ENCODE measurements at regions not wholly inside any gene's neighbourhood (a gene's known extent, or its start where the extent isn't known, plus 50 kb on each side); places are given as distances from the start of the nearest gene placed in this dataset.

GRCh38 chr20:60453388-60454246, 495.4 kb downstream of the CDH26 start:
- peak in 1 of 10 donors; percentile 75 for DNase-seq
- intact Hi-C loops (cut with DNase I), result no loop called here

DNA sequence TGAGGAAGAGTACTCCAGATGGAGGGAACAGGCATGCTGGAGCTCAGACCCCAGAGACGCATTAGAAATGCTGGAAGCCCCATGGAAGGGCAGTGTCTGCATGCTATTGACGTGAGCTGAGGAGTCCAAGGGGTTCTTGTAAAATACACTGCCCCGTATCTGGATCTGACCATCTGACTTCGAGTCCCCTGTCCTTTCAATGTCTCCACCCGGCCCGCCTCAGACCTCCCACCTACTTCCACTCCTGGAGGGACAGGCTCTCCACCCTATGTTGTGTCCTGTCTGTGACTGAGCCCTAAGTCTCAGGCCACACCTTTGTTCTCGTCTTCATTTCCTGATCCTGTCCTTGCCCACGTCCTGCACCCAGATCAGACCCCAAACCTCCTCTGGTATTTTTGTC, 496.3 kb downstream of the CDH26 start:
- intact Hi-C loops (cut with DNase I), result no loop called here
- no peak for DNase-seq

DNA sequence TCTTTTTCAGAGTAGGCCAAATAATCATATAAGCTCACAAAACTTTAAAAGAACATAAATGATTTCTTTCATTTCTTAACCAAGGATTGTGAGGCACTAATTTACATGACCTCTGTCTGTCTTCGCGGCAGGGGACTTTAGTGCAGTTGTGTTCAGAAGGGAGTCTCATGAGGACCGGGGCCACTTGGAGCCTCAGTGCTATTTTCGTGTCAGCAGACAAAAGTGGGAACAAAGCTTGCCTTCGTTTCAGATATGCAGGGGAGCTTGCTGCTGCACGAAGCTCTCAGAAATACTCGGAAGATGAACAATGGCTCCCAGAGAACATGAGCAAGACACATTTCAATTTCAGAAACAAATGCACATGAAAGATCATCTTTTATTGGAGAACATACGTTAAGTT, 497.0 kb downstream of the CDH26 start:
- intact Hi-C loops (cut with DNase I), result no loop called here

GRCh38 chr20:60459212-60459611, 501.0 kb downstream of the CDH26 start:
- intact Hi-C loops (cut with DNase I), result no loop called here
- no peak for DNase-seq

More for the DNA sequence above, 497.0 kb downstream of the CDH26 start:
- DNase-seq, result no peak

DNA sequence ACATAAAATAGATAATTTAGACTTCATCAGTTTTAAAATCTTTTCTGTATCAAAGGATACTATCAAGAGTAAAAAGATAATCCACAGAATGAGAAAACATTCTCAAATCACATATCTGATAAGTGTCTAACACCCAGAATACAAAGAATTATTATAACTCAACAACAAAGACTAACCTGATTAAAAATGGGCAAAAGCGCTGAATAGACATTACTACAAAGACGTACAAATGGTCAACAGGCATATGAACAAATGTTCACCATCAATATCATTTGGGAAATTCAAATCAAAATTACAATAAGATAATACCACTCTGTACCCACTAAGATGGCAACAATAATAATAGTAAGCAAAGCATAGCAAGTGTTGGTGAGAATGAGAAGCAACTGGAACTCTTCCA, 503.8 kb downstream of the CDH26 start:
- intact Hi-C loops (cut with DNase I), result no loop called here
- DNase-seq, result no peak

- intact Hi-C loops (cut with DNase I), result no loop called here
- DNase-seq, result no peak
Observed at GRCh38 chr20:60463798-60464197, 505.6 kb downstream of the CDH26 start.

DNA sequence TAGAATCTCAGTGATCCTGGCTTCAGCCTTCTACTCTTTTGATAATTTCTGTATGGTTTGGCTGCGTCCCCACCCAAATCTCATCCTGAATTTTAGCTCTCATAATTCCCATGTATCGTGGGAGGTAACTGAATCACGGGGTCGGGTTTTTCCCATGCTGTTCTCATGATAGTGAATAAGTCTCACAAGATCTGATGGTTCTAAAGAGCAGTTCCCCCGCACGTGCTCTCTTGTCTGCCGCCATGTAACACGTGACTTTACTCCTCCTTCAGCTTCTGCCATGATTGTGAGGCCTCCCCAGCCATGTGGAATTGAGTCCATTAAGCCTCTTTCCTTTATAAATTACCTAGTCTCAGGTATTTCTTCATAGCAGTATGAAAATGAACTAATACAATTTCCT, 507.2 kb downstream of the CDH26 start:
- intact Hi-C loops (cut with DNase I), result no loop called here
- no peak for DNase-seq

GRCh38 chr20:60465993-60466686, 507.9 kb downstream of the CDH26 start:
- intact Hi-C loops (cut with DNase I), result no loop called here
- no peak for DNase-seq

GRCh38 chr20:60466687-60467022, 508.4 kb downstream of the CDH26 start:
- intact Hi-C loops (cut with DNase I), result no loop called here
- no peak for DNase-seq

DNA sequence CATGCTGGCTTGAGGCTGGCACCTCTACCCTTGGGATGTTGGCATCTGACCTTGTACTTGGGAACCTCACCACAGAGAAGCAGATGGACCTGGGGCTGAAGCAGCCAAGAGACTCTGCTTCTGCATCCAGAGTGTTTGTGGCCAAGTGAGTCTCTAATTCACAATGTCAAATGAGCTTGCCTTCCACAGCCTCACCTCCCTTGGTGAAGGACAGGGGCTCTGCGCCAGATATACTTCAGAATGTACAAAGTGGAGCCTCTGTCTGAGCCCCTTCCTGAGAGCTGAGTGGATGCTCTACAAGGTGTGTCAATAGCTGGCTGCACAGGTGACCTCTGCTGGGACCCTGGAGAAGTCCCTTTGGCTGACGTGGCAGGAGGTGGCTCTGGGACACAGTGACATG, 508.9 kb downstream of the CDH26 start:
- intact Hi-C loops (cut with DNase I), result no loop called here
- DNase-seq, result no peak

DNA sequence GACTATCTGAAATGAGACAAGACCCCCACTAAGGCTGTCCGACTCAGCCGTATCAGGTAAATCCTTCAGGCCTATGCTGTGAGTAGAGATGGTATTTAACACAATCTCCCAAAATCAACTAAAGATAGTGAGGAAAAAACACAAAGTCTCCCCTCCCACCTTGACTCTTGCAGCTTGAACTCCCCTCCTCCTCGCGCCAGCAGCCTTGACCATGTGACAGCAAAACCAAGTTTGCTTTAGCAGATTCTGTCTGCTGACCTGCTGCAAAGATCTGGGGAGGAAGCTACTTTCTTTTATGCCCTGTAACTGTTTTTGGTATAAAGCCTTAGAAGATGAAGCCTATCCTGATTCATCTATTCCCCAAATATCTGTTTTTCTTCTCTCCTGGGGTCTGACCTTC, 509.5 kb downstream of the CDH26 start:
- no peak for DNase-seq
- intact Hi-C loops (cut with DNase I), result no loop called here

DNA sequence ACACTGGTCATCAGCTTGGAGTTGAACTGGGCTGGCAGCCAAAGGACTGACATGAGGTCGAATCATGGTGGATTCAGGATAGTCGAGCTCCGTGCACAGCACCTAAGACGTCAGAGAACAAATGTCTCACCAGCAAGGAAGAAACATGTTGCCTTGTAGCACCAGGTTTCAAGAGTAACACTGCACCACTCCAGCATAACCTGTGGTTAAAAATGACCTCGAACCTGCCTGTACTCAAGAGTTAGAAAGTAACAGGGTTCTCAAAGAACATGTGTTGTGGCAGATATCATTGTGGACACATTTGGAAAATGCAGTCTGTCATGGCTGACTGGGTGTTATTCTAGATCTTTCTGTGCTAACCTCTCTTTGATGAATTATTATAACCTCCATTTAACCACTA, 511.6 kb downstream of the CDH26 start:
- DNase-seq, result no peak
- intact Hi-C loops (cut with DNase I), result no loop called here

- intact Hi-C loops (cut with DNase I), result no loop called here
- DNase-seq, result no peak
Observed at GRCh38 chr20:60470366-60470765, 512.1 kb downstream of the CDH26 start.

- intact Hi-C loops (cut with DNase I), result no loop called here
- DNase-seq, result no peak
Observed at GRCh38 chr20:60473211-60473610, 515.0 kb downstream of the CDH26 start.

- peak in 1 of 10 donors; percentile 59 for DNase-seq
- intact Hi-C loops (cut with DNase I), result no loop called here
Observed at GRCh38 chr20:60474385-60474910, 516.2 kb downstream of the CDH26 start.

GRCh38 chr20:60476045-60476444, 517.8 kb downstream of the CDH26 start:
- intact Hi-C loops (cut with DNase I), result no loop called here
- no peak for DNase-seq

GRCh38 chr20:60477958-60478357, 519.7 kb downstream of the CDH26 start:
- intact Hi-C loops (cut with DNase I), result no loop called here
- DNase-seq, result peak in 3 of 10 donors; percentile 27 to 76 (median 70)

- DNase-seq, result peak in 1 of 10 donors; percentile 67
- intact Hi-C loops (cut with DNase I), result no loop called here
Observed at GRCh38 chr20:60478533-60478932, 520.3 kb downstream of the CDH26 start.

DNA sequence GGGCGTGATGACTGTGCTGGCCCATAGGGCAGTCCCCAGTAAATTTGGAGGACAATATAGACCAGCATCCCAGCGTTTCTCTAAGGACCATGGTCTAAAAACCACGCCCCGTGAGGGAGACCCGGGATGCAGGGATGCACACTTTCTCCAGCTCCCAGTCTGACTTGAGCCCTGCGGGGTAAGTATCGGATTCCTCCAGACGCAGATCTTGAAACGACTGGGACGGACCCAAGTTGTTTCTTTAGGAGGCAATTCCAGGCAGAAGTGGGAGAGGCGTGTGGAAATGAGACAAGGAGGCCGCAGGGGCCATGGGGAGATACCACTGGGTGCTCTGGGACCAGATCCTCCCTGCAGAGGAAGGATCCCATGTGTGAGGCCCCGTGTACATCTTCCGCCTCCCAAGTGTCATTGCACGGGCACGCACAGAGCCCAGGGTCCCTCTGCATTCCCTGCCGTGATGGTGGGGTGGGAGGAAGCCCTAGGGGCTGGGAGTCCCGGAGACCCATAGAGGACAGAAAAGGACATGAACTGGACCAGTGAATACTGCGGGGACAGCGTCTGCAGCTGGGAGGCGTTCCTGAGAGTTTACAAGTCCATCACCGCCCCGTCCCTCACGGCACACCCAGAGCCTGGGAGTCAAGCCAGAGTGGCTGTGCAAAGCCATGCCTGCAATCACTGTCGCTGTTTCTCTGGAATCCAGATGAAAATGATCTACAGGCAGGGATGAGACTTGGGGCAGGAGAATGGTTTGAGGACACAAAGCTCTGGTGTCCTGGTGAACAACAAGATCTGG, 522.9 kb downstream of the CDH26 start:
- DNase-seq, result no peak
- intact Hi-C loops (cut with DNase I), result no loop called here

DNA sequence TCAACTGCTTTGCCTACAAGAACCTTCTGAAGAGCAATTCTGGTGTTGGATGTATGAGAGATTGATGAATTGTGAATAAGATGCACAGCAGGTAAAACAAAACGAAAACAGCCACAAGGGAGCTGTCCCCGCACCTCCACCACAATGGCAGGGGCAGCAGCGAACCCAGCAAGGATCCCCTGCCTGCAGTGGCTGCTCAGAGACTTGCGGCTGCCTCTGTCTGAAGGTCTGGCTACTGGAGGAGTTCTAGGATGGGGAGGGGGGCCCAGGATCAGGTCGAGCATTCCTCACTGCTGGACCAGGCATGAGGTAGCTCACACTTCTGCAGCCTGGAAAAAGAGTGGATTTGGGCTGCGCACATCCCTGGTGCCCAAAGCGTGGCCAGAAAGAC, 523.5 kb downstream of the CDH26 start:
- intact Hi-C loops (cut with DNase I), result no loop called here
- no peak for DNase-seq

Measured in posterior cingulate gyrus (tissue), 11 donors.